ENCODE measurements at regions not wholly inside any gene's neighbourhood (a gene's known extent, or its start where the extent isn't known, plus 50 kb on each side); places are given as distances from the start of the nearest gene placed in this dataset.

GRCh38 chr12:112656141-112656540 lies 135.4 kb upstream of the RPH3A start:
- TF ChIP-seq CTCF (conservative IDR thresholded peaks at IDR 0.05; ENCODE audit: low read depth, low read length) (no peak), RCOR1 (IDR thresholded peaks at IDR 0.05; ENCODE audit: insufficient replicate concordance, low read length) (no peak), RAD21 (IDR thresholded peaks at IDR 0.05; ENCODE audit: low read length) (no peak), POLR2A (IDR thresholded peaks at IDR 0.05; ENCODE audit: low read depth, low read length) (no peak), USF2 (IDR thresholded peaks at IDR 0.05; ENCODE audit: low read depth, low read length) (no peak), CHD1 (IDR thresholded peaks at IDR 0.05; ENCODE audit: low read depth, low read length) (no peak), MAFK (IDR thresholded peaks at IDR 0.05; ENCODE audit: low read depth, low read length) (no peak), NFE2L2 (IDR thresholded peaks at IDR 0.05; ENCODE audit: low read depth, low read length) (no peak), BHLHE40 (IDR thresholded peaks at IDR 0.05; ENCODE audit: low read depth, low read length) (no peak), CEBPB (IDR thresholded peaks at IDR 0.05; ENCODE audit: low read depth, low read length) (no peak)
